GM23248 (cell line): ENCODE measurements at regions not wholly inside any gene's neighbourhood (a gene's known extent, or its start where the extent isn't known, plus 50 kb on each side); places are given as distances from the start of the nearest gene placed in this dataset.
"Not testable (repeated sequence)": the region's sequence is repeated elsewhere in the genome, so short reads cannot be mapped to it uniquely, and the experiment has no call there.

ENCODE experiments used
- DNase-seq: peaks from one replicate; pipeline ENCODE4 v3.0.0-alpha.2; 2015
- H2AFZ ChIP-seq: fragments of 200-600 bp; sonication (generic); 2 replicates; pipeline ENCODE4 v1.6.1; 2016; ENCODE audit warnings: antibody characterized with exemption
- H3F3A ChIP-seq: fragments of 200-600 bp; sonication (generic); 2 replicates; pipeline ENCODE4 v1.6.1; 2016; ENCODE audit warnings: mild to moderate bottlenecking, antibody characterized with exemption, mixed run types; ENCODE audit not compliant: insufficient read depth
- H3K27ac ChIP-seq: fragments of 200-600 bp; sonication (generic); 2 replicates; pipeline ENCODE4 v1.5.1; 2016; ENCODE audit warnings: mild to moderate bottlenecking
- H3K27me3 ChIP-seq: fragments of 200-600 bp; sonication (generic); replicated peaks from 2 replicates; pipeline ENCODE4 v1.6.1; 2016; ENCODE audit warnings: mild to moderate bottlenecking; ENCODE audit not compliant: insufficient read depth
- H3K36me3 ChIP-seq: fragments of 200-600 bp; sonication (generic); 2 replicates; pipeline ENCODE4 v1.6.1; 2016; ENCODE audit warnings: low read depth, mild to moderate bottlenecking
- H3K4me1 ChIP-seq: fragments of 200-600 bp; sonication (generic); 2 replicates; pipeline ENCODE4 v1.6.1; 2016; ENCODE audit warnings: mild to moderate bottlenecking; ENCODE audit not compliant: insufficient read depth
- H3K4me2 ChIP-seq: fragments of 200-600 bp; sonication (generic); one replicate; pipeline ENCODE4 v1.6.1; 2016; ENCODE audit warnings: mild to moderate bottlenecking; ENCODE audit not compliant: unreplicated experiment
- H3K4me3 ChIP-seq: fragments of 200-600 bp; sonication (generic); 2 replicates; pipeline ENCODE4 v1.5.1; 2016; ENCODE audit warnings: mild to moderate bottlenecking
- H3K79me2 ChIP-seq: fragments of 200-600 bp; sonication (generic); 2 replicates; pipeline ENCODE4 v1.6.1; 2016; ENCODE audit warnings: mild to moderate bottlenecking; ENCODE audit not compliant: insufficient read depth
- H3K9ac ChIP-seq: fragments of 200-600 bp; sonication (generic); 2 replicates; pipeline ENCODE4 v1.6.1; 2016; ENCODE audit warnings: mild to moderate bottlenecking
- H3K9me2 ChIP-seq: fragments of 200-600 bp; sonication (generic); 2 replicates; pipeline ENCODE4 v1.6.1; 2016; ENCODE audit warnings: mixed run types, mild to moderate bottlenecking, moderate library complexity; ENCODE audit not compliant: insufficient read depth
- H3K9me3 ChIP-seq: fragments of 200-600 bp; sonication (generic); one replicate; pipeline ENCODE4 v1.6.1; 2017; ENCODE audit warnings: low read depth
- H4K20me1 ChIP-seq: fragments of 200-600 bp; sonication (generic); 2 replicates; pipeline ENCODE4 v1.6.0; 2016; ENCODE audit not compliant: insufficient read depth
- EZH2 ChIP-seq: fragments of 200-600 bp; sonication (generic); IDR thresholded peaks from 2 replicates; pipeline ENCODE4 v1.6.1; 2018; ENCODE audit warnings: antibody characterized with exemption, mild to moderate bottlenecking; ENCODE audit not compliant: insufficient read depth, poor library complexity, severe bottlenecking
- EZH2phosphoT487 ChIP-seq: fragments of 200-600 bp; sonication (generic); IDR thresholded peaks from 2 replicates; pipeline ENCODE4 v1.6.1; 2018; ENCODE audit warnings: antibody characterized with exemption, moderate library complexity, mild to moderate bottlenecking, low read depth; ENCODE audit not compliant: insufficient read depth
- WGBS, 2 experiments: methylation state at CpG; one replicate each; pipeline ENCODE4 v1.1.6; 2015 to 2017; ENCODE audit warnings: low lambda C conversion rate in 2 of 2, low coverage in 1 of 2; ENCODE audit errors: missing lambda C conversion rate in 2 of 2; 5-methylcytosine and 5-hydroxymethylcytosine counted together
- in situ Hi-C: fragments of 300-500 bp; cut with MboI; formaldehyde crosslinking; loops from 2 replicates; pipeline ENCODE4 v1.15.0; 2020

- 0 to 2% methylated on average over 1 of the region's 1 CpG for WGBS, 2 experiments
- Histone ChIP-seq H3K9me3 (no peaks in the 10 kb centered on the region), H3K27me3 (no peaks in the 10 kb centered on the region), H2AFZ (no peak overlapping the region), H3K4me3 (no peak overlapping the region), H4K20me1 (no peaks in the 10 kb centered on the region), H3K9me2 (no peaks in the 10 kb centered on the region), H3K4me1 (no peaks in the 10 kb centered on the region), H3F3A (no peaks in the 10 kb centered on the region), H3K9ac (no peak overlapping the region), H3K79me2 (no peaks in the 10 kb centered on the region), H3K27ac (no peak overlapping the region), H3K36me3 (no peaks in the 10 kb centered on the region), H3K4me2 (no peak overlapping the region)
- TF ChIP-seq EZH2phosphoT487 (no peak), EZH2 (no peak)
- in situ Hi-C loops = no loop called here
- no peak for DNase-seq
Observed at GRCh38 chr4:132396636-132397035, 752.5 kb upstream of the PCDH10 start.

GRCh38 chr4:132417220-132417619 is 731.9 kb upstream of the PCDH10 start:
- no peak overlapping the region for H3K9ac ChIP-seq
- in situ Hi-C loops = no loop called here
- no peaks in the 10 kb centered on the region for H3K9me2 ChIP-seq
- no peak overlapping the region for H3K4me2 ChIP-seq
- 11 to 20% methylated on average over 3 of the region's 3 CpGs for whole genome bisulfite sequencing, 2 experiments
- H3K4me1 ChIP-seq = no peaks in the 10 kb centered on the region
- H3K79me2 ChIP-seq = no peaks in the 10 kb centered on the region
- TF ChIP-seq EZH2 (no peak), EZH2phosphoT487 (no peak)
- no peak overlapping the region for H3K27ac ChIP-seq
- H3K36me3 ChIP-seq = no peaks in the 10 kb centered on the region
- H4K20me1 ChIP-seq = no peaks in the 10 kb centered on the region
- H3K27me3 ChIP-seq = no peaks in the 10 kb centered on the region
- H3K4me3 ChIP-seq = no peak overlapping the region
- H3F3A ChIP-seq = no peaks in the 10 kb centered on the region
- DNase-seq = no peak
- no peaks in the 10 kb centered on the region for H3K9me3 ChIP-seq
- H2AFZ ChIP-seq = no peak overlapping the region

GRCh38 chr4:132427125-132427524 is 722.0 kb upstream of the PCDH10 start:
- H3K79me2 ChIP-seq = no peaks in the 10 kb centered on the region
- H3K4me3 ChIP-seq = no peak overlapping the region
- H3F3A ChIP-seq = no peaks in the 10 kb centered on the region
- H3K36me3 ChIP-seq = no peaks in the 10 kb centered on the region
- no peaks in the 10 kb centered on the region for H3K9me3 ChIP-seq
- no peak overlapping the region for H3K9ac ChIP-seq
- no peak overlapping the region for H3K27ac ChIP-seq
- 19 to 21% methylated on average over 3 of the region's 3 CpGs for WGBS, 2 experiments
- DNase-seq = no peak
- in situ Hi-C loops = no loop called here
- no peak overlapping the region for H2AFZ ChIP-seq
- H4K20me1 ChIP-seq = no peaks in the 10 kb centered on the region
- TF ChIP-seq EZH2 = no peak
- no peak for TF ChIP-seq EZH2phosphoT487
- H3K27me3 ChIP-seq = no peaks in the 10 kb centered on the region
- H3K4me1 ChIP-seq = no peaks in the 10 kb centered on the region
- H3K9me2 ChIP-seq = no peaks in the 10 kb centered on the region
- no peak overlapping the region for H3K4me2 ChIP-seq

GRCh38 chr4:132437117-132437516 is 712.0 kb upstream of the PCDH10 start:
- in situ Hi-C loops = no loop called here
- H3K4me3 ChIP-seq = no peak overlapping the region

GRCh38 chr4:132445386-132445785 is 703.7 kb upstream of the PCDH10 start:
- 13 to 18% methylated on average over 3 of the region's 3 CpGs for WGBS, 2 experiments
- no peak overlapping the region for H2AFZ ChIP-seq
- in situ Hi-C loops = no loop called here

More at GRCh38 chr4:132437117-132437516, 712.0 kb upstream of the PCDH10 start:
- Histone ChIP-seq H2AFZ (no peak overlapping the region), H4K20me1 (no peaks in the 10 kb centered on the region), H3K9ac (no peak overlapping the region), H3K27ac (no peak overlapping the region), H3K9me3 (no peaks in the 10 kb centered on the region), H3K27me3 (no peaks in the 10 kb centered on the region), H3K36me3 (no peaks in the 10 kb centered on the region), H3K9me2 (no peaks in the 10 kb centered on the region; the same call in 1 of the 2 replicates), H3K4me1 (no peaks in the 10 kb centered on the region), H3F3A (no peaks in the 10 kb centered on the region), H3K79me2 (no peaks in the 10 kb centered on the region), H3K4me2 (no peak overlapping the region)
- no peak for TF ChIP-seq EZH2phosphoT487
- TF ChIP-seq EZH2 = no peak
- DNase-seq = no peak

GRCh38 chr4:132457987-132458386 is 691.1 kb upstream of the PCDH10 start:
- 25 to 34% methylated on average over 9 of the region's 9 CpGs for WGBS, 2 experiments
- in situ Hi-C loops = not testable (repeated sequence)

More at GRCh38 chr4:132445386-132445785, 703.7 kb upstream of the PCDH10 start:
- TF ChIP-seq EZH2phosphoT487 = no peak
- no peak for TF ChIP-seq EZH2
- Histone ChIP-seq H3K27me3 (no peaks in the 10 kb centered on the region), H3K4me3 (no peak overlapping the region), H3K9me3 (no peaks in the 10 kb centered on the region), H3K27ac (no peak overlapping the region), H3K9me2 (no peaks in the 10 kb centered on the region), H3K4me1 (no peaks in the 10 kb centered on the region), H4K20me1 (no peaks in the 10 kb centered on the region), H3K79me2 (no peaks in the 10 kb centered on the region), H3F3A (no peaks in the 10 kb centered on the region), H3K36me3 (no peaks in the 10 kb centered on the region), H3K4me2 (no peak overlapping the region), H3K9ac (no peak overlapping the region)
- DNase-seq = no peak

More at GRCh38 chr4:132457987-132458386, 691.1 kb upstream of the PCDH10 start:
- not testable (repeated sequence) for H4K20me1 ChIP-seq, H3K9me3 ChIP-seq, H3F3A ChIP-seq, H3K27ac ChIP-seq, H3K4me1 ChIP-seq, H3K9me2 ChIP-seq, H3K4me3 ChIP-seq, H3K27me3 ChIP-seq, H3K79me2 ChIP-seq, H3K9ac ChIP-seq, H2AFZ ChIP-seq, DNase-seq, H3K4me2 ChIP-seq, H3K36me3 ChIP-seq
